AG08396 (cell line): ENCODE measurements at regions not wholly inside any gene's neighbourhood (a gene's known extent, or its start where the extent isn't known, plus 50 kb on each side); places are given as distances from the start of the nearest gene placed in this dataset.

Source experiments
- DNase-seq: peaks from one replicate; pipeline ENCODE4 v3.0.0; 2012; ENCODE audit warnings: low spot score, mixed read lengths

GRCh38 chr6:11296449-11297375 is 64.2 kb upstream of the NEDD9 start:
- DNase-seq: no peak

- DNase-seq: no peak
These were observed 63.5 kb upstream of the NEDD9 start for GRCh38 chr6:11295969-11296368.

- DNase-seq: no peak
These were observed 61.8 kb upstream of the NEDD9 start for GRCh38 chr6:11294228-11294627.

GRCh38 chr6:11292594-11293236 is 60.2 kb upstream of the NEDD9 start:
- DNase-seq: no peak

GRCh38 chr6:11292091-11292490 is 59.6 kb upstream of the NEDD9 start:
- DNase-seq: no peak

- no peak for DNase-seq
These were observed 59.1 kb upstream of the NEDD9 start for GRCh38 chr6:11291582-11291981.

GRCh38 chr6:11290027-11290426 is 57.6 kb upstream of the NEDD9 start:
- DNase-seq: no peak

- DNase-seq: no peak
These were observed 55.6 kb upstream of the NEDD9 start for GRCh38 chr6:11288065-11288464.

GRCh38 chr6:11284996-11285395 is 52.5 kb upstream of the NEDD9 start:
- DNase-seq: no peak

GRCh38 chr6:11283629-11284028 is 51.2 kb upstream of the NEDD9 start:
- DNase-seq: no peak

GRCh38 chr6:11282875-11283274 is 50.4 kb upstream of the NEDD9 start:
- DNase-seq: no peak
